ENCODE measurements at regions not wholly inside any gene's neighbourhood (a gene's known extent, or its start where the extent isn't known, plus 50 kb on each side); places are given as distances from the start of the nearest gene placed in this dataset.

GRCh38 chr13:44695520-44695919 lies 119.4 kb upstream of the TSC22D1 start (continued):
- TF ChIP-seq CTCF (IDR thresholded peaks at IDR 0.05; ENCODE audit: low read depth, low read length, missing input control) = no peak
- no peak for TF ChIP-seq EGR1 (IDR thresholded peaks at IDR 0.05; ENCODE audit: low read depth in 2 of 2)

GRCh38 chr13:44694842-44695241 lies 118.7 kb upstream of the TSC22D1 start:
- no peak for TF ChIP-seq ATF3 (IDR thresholded peaks at IDR 0.05)
- TF ChIP-seq MAX (IDR thresholded peaks at IDR 0.05) = no peak
- no peak for TF ChIP-seq TAF1 (conservative IDR thresholded peaks at IDR 0.05)
- TF ChIP-seq GABPA (IDR thresholded peaks at IDR 0.05 in 1 of 2, conservative IDR thresholded peaks at IDR 0.05 in 1 of 2) = no peak
- no peak for TF ChIP-seq HNF4A (conservative IDR thresholded peaks at IDR 0.05)
- no peak for TF ChIP-seq YY1 (IDR thresholded peaks at IDR 0.05)
- TF ChIP-seq FOXA1 (IDR thresholded peaks at IDR 0.05) = no peak
- TF ChIP-seq FOXA2 (IDR thresholded peaks at IDR 0.05) = no peak
- TF ChIP-seq ZBTB33 (IDR thresholded peaks at IDR 0.05) = no peak
- no peak for TF ChIP-seq REST (IDR thresholded peaks at IDR 0.05)
- no peak for TF ChIP-seq EGR1 (IDR thresholded peaks at IDR 0.05; ENCODE audit: low read depth in 2 of 2)
- no peak for TF ChIP-seq NR2F2 (IDR thresholded peaks at IDR 0.05)
- TF ChIP-seq JUND (IDR thresholded peaks at IDR 0.05) = no peak
- TF ChIP-seq SP1 (IDR thresholded peaks at IDR 0.05) = no peak
- TF ChIP-seq HNF4G (IDR thresholded peaks at IDR 0.05) = no peak
- TF ChIP-seq CTCF (IDR thresholded peaks at IDR 0.05; ENCODE audit: low read depth, low read length, missing input control) = no peak
- no peak for TF ChIP-seq RAD21 (IDR thresholded peaks at IDR 0.05)
- no peak for TF ChIP-seq RXRA (IDR thresholded peaks at IDR 0.05)
- no peak for DNase-seq (ENCODE audit: low spot score)
- 66% methylated on average over 6 of the region's 6 CpGs for WGBS

More at GRCh38 chr13:44694842-44695241, 118.7 kb upstream of the TSC22D1 start:
- no peak overlapping the region for H3K4me3 ChIP-seq (ENCODE audit: low read depth in 1 of 3, low read length in 3 of 3)
- H3K9ac ChIP-seq (ENCODE audit: low read depth in 1 of 2, low read length in 2 of 2) = no peak overlapping the region
- no peaks in the 10 kb centered on the region for H3K4me1 ChIP-seq (ENCODE audit: control insufficient read depth in 4 of 4, insufficient read depth in 4 of 4, low read length in 3 of 4)
- no peak overlapping the region for H3K27ac ChIP-seq (ENCODE audit: low read depth in 1 of 2, low read length in 2 of 2)
- H3K27me3 ChIP-seq (ENCODE audit: control insufficient read depth in 4 of 4, insufficient read depth in 4 of 4, low read length in 3 of 4) = peaks cover 0 to 2% (median 0%) of the 10 kb centered on the region in 4 donors
- no peaks in the 10 kb centered on the region for H3K36me3 ChIP-seq (ENCODE audit: control insufficient read depth in 4 of 4, insufficient read depth in 3 of 4, low read depth in 1 of 4, low read length in 3 of 4)
- no peaks in the 10 kb centered on the region for H3K9me3 ChIP-seq (ENCODE audit: control insufficient read depth in 4 of 4, low read length in 3 of 4)

All from liver (tissue), 8 donors.